Activated CD4-positive, alpha-beta T cell treated with anti-CD3 and anti-CD28 coated beads, Interleukin-2, Interleukin-4, amounts not matched to agents 100 ng/mL and 50 ng/mL, durations not matched to agents 16 hours and 8 hours (primary cell): ENCODE measurements at regions not wholly inside any gene's neighbourhood (a gene's known extent, or its start where the extent isn't known, plus 50 kb on each side); places are given as distances from the start of the nearest gene placed in this dataset.
"Not testable (repeated sequence)": the region's sequence is repeated elsewhere in the genome, so short reads cannot be mapped to it uniquely, and the experiment has no call there.

Experiments
- DNase-seq: peaks from one replicate; pipeline ENCODE4 v3.0.0-alpha.2; 2020; ENCODE audit warnings: low spot score

- no peak for DNase-seq
Measured at GRCh38 chr14:87309557-87309956, 683.4 kb downstream of the GALC start.

- no peak for DNase-seq
Measured at GRCh38 chr14:87306409-87307168, 686.4 kb downstream of the GALC start.

GRCh38 chr14:87305345-87305744 is 687.6 kb downstream of the GALC start:
- no peak for DNase-seq

GRCh38 chr14:87304404-87304803 is 688.6 kb downstream of the GALC start:
- DNase-seq, result no peak

GRCh38 chr14:87286826-87287225 is 706.2 kb downstream of the GALC start:
- no peak for DNase-seq

GRCh38 chr14:87286191-87286590 is 706.8 kb downstream of the GALC start:
- no peak for DNase-seq

- DNase-seq, result no peak
Measured at GRCh38 chr14:87285506-87285905, 707.5 kb downstream of the GALC start.

GRCh38 chr14:87283547-87283946 is 709.4 kb downstream of the GALC start:
- DNase-seq, result no peak

GRCh38 chr14:87282266-87282665 is 710.7 kb downstream of the GALC start:
- DNase-seq, result no peak

- no peak for DNase-seq
Measured at GRCh38 chr14:87278415-87278814, 714.6 kb downstream of the GALC start.

GRCh38 chr14:87271331-87271730 is 721.7 kb downstream of the GALC start:
- no peak for DNase-seq

- DNase-seq, result no peak
Measured at GRCh38 chr14:87268997-87269396, 724.0 kb downstream of the GALC start.

GRCh38 chr14:87264796-87265195 is 728.2 kb downstream of the GALC start:
- no peak for DNase-seq

- no peak for DNase-seq
Measured at GRCh38 chr14:87264272-87264785, 728.7 kb downstream of the GALC start.

GRCh38 chr14:87261621-87262020 is 731.4 kb downstream of the GALC start:
- no peak for DNase-seq

- no peak for DNase-seq
Measured at GRCh38 chr14:87260460-87260859, 732.5 kb downstream of the GALC start.

- DNase-seq, result no peak
Measured at GRCh38 chr14:87257421-87257820, 735.6 kb downstream of the GALC start.

GRCh38 chr14:87255058-87255457 is 737.9 kb downstream of the GALC start:
- DNase-seq, result no peak

- no peak for DNase-seq
Measured at GRCh38 chr14:87254331-87254874, 738.6 kb downstream of the GALC start.

GRCh38 chr14:87253791-87254190 is 739.2 kb downstream of the GALC start:
- DNase-seq, result not testable (repeated sequence)

- no peak for DNase-seq
Measured at GRCh38 chr14:87252103-87252502, 740.9 kb downstream of the GALC start.

- no peak for DNase-seq
Measured at GRCh38 chr14:87251011-87251410, 742.0 kb downstream of the GALC start.

- no peak for DNase-seq
Measured at GRCh38 chr14:87241018-87241768, 751.8 kb downstream of the GALC start.
